HL-60 (cell line): ENCODE measurements at regions not wholly inside any gene's neighbourhood (a gene's known extent, or its start where the extent isn't known, plus 50 kb on each side); places are given as distances from the start of the nearest gene placed in this dataset.

Source experiments
- CTCF ChIP-seq: IDR thresholded peaks from one replicate; pipeline ENCODE4 v1.5.1; 2011; ENCODE audit warnings: low read length, control low read depth, inconsistent platforms; ENCODE audit not compliant: insufficient read depth
- GABPA ChIP-seq: IDR thresholded peaks from 2 replicates; pipeline ENCODE4 v1.6.1; 2012; ENCODE audit warnings: low read depth
- POLR2AphosphoS5 ChIP-seq: IDR thresholded peaks from 2 replicates; pipeline ENCODE4 v1.6.1; 2012; ENCODE audit warnings: low read depth
- REST ChIP-seq: IDR thresholded peaks from 2 replicates; pipeline ENCODE4 v1.6.1; 2012; ENCODE audit warnings: low read depth; ENCODE audit not compliant: insufficient replicate concordance
- SPI1 ChIP-seq: IDR thresholded peaks from 2 replicates; pipeline ENCODE4 v1.6.1; 2012; ENCODE audit warnings: low read depth, mild to moderate bottlenecking, borderline replicate concordance

DNA sequence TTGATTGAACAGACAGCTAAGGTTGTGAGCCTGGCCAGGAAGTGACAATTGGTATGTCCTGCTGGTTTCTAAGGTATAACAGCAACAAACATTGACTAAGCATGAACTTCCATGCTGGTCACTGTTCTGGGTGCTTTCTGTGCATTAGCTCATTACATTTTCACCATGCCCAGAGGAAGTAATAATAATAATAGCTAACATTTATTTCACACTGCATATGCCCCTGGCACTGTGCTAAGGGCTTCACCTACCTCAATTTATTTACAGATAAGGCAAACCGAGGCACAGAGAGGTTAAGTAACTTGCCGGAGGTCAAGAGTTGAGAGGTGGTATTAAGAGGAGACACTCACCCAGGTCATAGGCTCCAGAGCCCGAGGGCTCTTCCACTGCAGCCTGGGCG, 113.6 kb downstream of the PDCL3 start:
- TF ChIP-seq CTCF, result no peak
- no peak for TF ChIP-seq POLR2AphosphoS5
- TF ChIP-seq SPI1, result no peak
- TF ChIP-seq REST, result no peak
- no peak for TF ChIP-seq GABPA
